Thyroid gland (tissue), 4 donors: ENCODE measurements at regions not wholly inside any gene's neighbourhood (a gene's known extent, or its start where the extent isn't known, plus 50 kb on each side); places are given as distances from the start of the nearest gene placed in this dataset.

Experiments
- DNase-seq, 2 donors: peaks; one replicate each; pipeline ENCODE4 v3.0.0-alpha.2; 2019
- H3K27ac ChIP-seq, 3 donors: fragments of 200-600 bp; sonication (generic); 1 replicate in 2 of 3; 2 replicates in 1 of 3; pipeline ENCODE4 v1.5.1; 2016 to 2019; ENCODE audit warnings: mild to moderate bottlenecking in 1 of 3, moderate library complexity in 1 of 3
- H3K27me3 ChIP-seq: fragments of 200-600 bp; sonication (generic); one replicate; pipeline ENCODE4 v1.5.1; 2019
- H3K36me3 ChIP-seq, 2 donors: fragments of 200-600 bp; sonication (generic); one replicate each; pipeline ENCODE4 v1.5.1; 2016 to 2019
- H3K4me1 ChIP-seq, 2 donors: fragments of 200-600 bp; sonication (generic); one replicate each; pipeline ENCODE4 v1.5.1; 2017 to 2019
- H3K4me3 ChIP-seq, 3 donors: fragments of 200-600 bp; sonication (generic); replicated peaks in 1 of 3; 1 replicate in 2 of 3; 2 replicates in 1 of 3; pipeline ENCODE4 v1.5.1; 2016; ENCODE audit warnings: mild to moderate bottlenecking in 1 of 3
- H3K9me3 ChIP-seq: fragments of 200-600 bp; sonication (generic); one replicate; pipeline ENCODE4 v1.5.1; 2017
- POLR2A ChIP-seq, 2 donors: fragments of 450-650 bp; IDR thresholded peaks; one replicate each; pipeline ENCODE4 v1.6.1; 2017; ENCODE audit warnings: antibody characterized with exemption in 2 of 2, mild to moderate bottlenecking in 2 of 2, moderate library complexity in 1 of 2
- WGBS, 2 donors: methylation state at CpG; one replicate each; pipeline ENCODE4 v1.1.5; 2017; 5-methylcytosine and 5-hydroxymethylcytosine counted together
- intact Hi-C: fragments of 100-400 bp; cut with DNase I; formaldehyde crosslinking; loops from one replicate; pipeline ENCODE4 v1.15.1; 2023
- TF ChIP-seq, protein P1 (sequence below), 6 experiments: fragments of 200-600 bp in 3 of 6; fragments of 450-650 bp in 3 of 6; sonication (generic) in 3 of 6; IDR thresholded peaks; one replicate each; pipeline ENCODE4 v1.5.1; 2016 to 2019; ENCODE audit warnings: antibody characterized with exemption in 6 of 6, mild to moderate bottlenecking in 2 of 6, inconsistent platforms in 1 of 6, moderate library complexity in 1 of 6

DNA sequence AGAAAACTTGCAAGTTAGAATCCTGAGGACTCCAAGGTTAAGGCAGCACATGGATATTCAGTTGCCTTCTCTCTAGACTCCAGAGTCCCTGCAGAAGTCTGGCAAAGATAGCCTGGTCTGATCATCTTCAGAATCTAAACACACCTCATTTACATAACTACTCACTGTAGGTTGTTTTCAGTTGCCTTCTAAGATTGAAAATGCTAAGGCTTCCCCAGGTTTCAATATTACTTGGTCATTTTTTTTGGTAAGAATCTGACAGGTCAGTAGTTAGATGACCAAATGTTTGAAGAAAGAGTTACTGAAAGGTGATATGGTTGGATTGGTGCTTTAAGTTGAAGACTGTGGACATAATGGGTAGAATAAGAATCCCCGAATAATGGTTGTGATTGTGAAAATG lies 205.4 kb upstream of the KCNJ16 start:
- DNase-seq, result no peak
- H3K4me1 ChIP-seq, result peaks cover 3% of the 10 kb centered on the region in 2 donors
- no peaks in the 10 kb centered on the region for H3K27me3 ChIP-seq
- TF ChIP-seq POLR2A (IDR thresholded peaks at IDR 0.05), result no peak
- TF ChIP-seq, protein P1, sequence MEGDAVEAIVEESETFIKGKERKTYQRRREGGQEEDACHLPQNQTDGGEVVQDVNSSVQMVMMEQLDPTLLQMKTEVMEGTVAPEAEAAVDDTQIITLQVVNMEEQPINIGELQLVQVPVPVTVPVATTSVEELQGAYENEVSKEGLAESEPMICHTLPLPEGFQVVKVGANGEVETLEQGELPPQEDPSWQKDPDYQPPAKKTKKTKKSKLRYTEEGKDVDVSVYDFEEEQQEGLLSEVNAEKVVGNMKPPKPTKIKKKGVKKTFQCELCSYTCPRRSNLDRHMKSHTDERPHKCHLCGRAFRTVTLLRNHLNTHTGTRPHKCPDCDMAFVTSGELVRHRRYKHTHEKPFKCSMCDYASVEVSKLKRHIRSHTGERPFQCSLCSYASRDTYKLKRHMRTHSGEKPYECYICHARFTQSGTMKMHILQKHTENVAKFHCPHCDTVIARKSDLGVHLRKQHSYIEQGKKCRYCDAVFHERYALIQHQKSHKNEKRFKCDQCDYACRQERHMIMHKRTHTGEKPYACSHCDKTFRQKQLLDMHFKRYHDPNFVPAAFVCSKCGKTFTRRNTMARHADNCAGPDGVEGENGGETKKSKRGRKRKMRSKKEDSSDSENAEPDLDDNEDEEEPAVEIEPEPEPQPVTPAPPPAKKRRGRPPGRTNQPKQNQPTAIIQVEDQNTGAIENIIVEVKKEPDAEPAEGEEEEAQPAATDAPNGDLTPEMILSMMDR (IDR thresholded peaks at IDR 0.05), result no peak
- intact Hi-C loops, result no loop called here
- H3K36me3 ChIP-seq, result no peaks in the 10 kb centered on the region
- H3K4me3 ChIP-seq, result no peak overlapping the region
- no peak overlapping the region for H3K27ac ChIP-seq
- 83 to 88% methylated on average over 1 of the region's 1 CpG for WGBS, 2 donors
- no peaks in the 10 kb centered on the region for H3K9me3 ChIP-seq

- TF ChIP-seq, protein P1 (IDR thresholded peaks at IDR 0.05), result no peak
- TF ChIP-seq POLR2A (IDR thresholded peaks at IDR 0.05), result no peak
Observed at GRCh38 chr17:69870091-69870530, 204.9 kb upstream of the KCNJ16 start.

GRCh38 chr17:69870751-69871199 lies 204.2 kb upstream of the KCNJ16 start:
- Histone ChIP-seq H3K9me3 (no peaks in the 10 kb centered on the region), H3K4me3 (no peak overlapping the region), H3K27ac (no peak overlapping the region), H3K4me1 (peaks cover 3% of the 10 kb centered on the region in 2 donors), H3K36me3 (no peaks in the 10 kb centered on the region), H3K27me3 (no peaks in the 10 kb centered on the region)
- no peak for DNase-seq
- WGBS, 2 donors, result 69 to 75% methylated on average over 3 of the region's 3 CpGs
- TF ChIP-seq, protein P1 (IDR thresholded peaks at IDR 0.05), result no peak
- no peak for TF ChIP-seq POLR2A (IDR thresholded peaks at IDR 0.05)
- intact Hi-C loops, result no loop called here

More at GRCh38 chr17:69870091-69870530, 204.9 kb upstream of the KCNJ16 start:
- intact Hi-C loops, result no loop called here
- no peaks in the 10 kb centered on the region for H3K27me3 ChIP-seq
- H3K27ac ChIP-seq, result no peak overlapping the region
- no peaks in the 10 kb centered on the region for H3K36me3 ChIP-seq
- H3K9me3 ChIP-seq, result no peaks in the 10 kb centered on the region
- DNase-seq, result no peak
- no peak overlapping the region for H3K4me3 ChIP-seq
- H3K4me1 ChIP-seq, result peaks cover 3% of the 10 kb centered on the region in 2 donors
- 83 to 90% methylated on average over 1 of the region's 1 CpG for WGBS, 2 donors

- intact Hi-C loops, result no loop called here
- no peak for DNase-seq
- Histone ChIP-seq H3K4me1 (peaks cover 3% of the 10 kb centered on the region in 2 donors), H3K36me3 (no peaks in the 10 kb centered on the region), H3K27me3 (no peaks in the 10 kb centered on the region), H3K4me3 (no peak overlapping the region), H3K27ac (no peak overlapping the region), H3K9me3 (no peaks in the 10 kb centered on the region)
- WGBS, 2 donors, result 96 to 98% methylated on average over 3 of the region's 3 CpGs
- TF ChIP-seq, protein P1 (IDR thresholded peaks at IDR 0.05), result no peak
- no peak for TF ChIP-seq POLR2A (IDR thresholded peaks at IDR 0.05)
Observed at GRCh38 chr17:69871318-69871717, 203.7 kb upstream of the KCNJ16 start.

GRCh38 chr17:69872675-69873262 lies 202.3 kb upstream of the KCNJ16 start:
- intact Hi-C loops, result no loop called here
- Histone ChIP-seq H3K4me1 (peaks cover 3% of the 10 kb centered on the region in 2 donors), H3K27me3 (no peaks in the 10 kb centered on the region), H3K9me3 (no peaks in the 10 kb centered on the region), H3K36me3 (no peaks in the 10 kb centered on the region), H3K4me3 (no peak overlapping the region), H3K27ac (no peak overlapping the region)
- WGBS, 2 donors, result 94 to 96% methylated on average over 3 of the region's 3 CpGs
- TF ChIP-seq POLR2A (IDR thresholded peaks at IDR 0.05), result no peak
- TF ChIP-seq, protein P1 (IDR thresholded peaks at IDR 0.05), result no peak
- no peak for DNase-seq
